T47D (cell line): ENCODE measurements at regions not wholly inside any gene's neighbourhood (a gene's known extent, or its start where the extent isn't known, plus 50 kb on each side); places are given as distances from the start of the nearest gene placed in this dataset.

Source experiments
- DNase-seq, 2 experiments: peaks; one replicate each; pipeline versions ENCODE4 v3.0.0 to v3.0.0-alpha.2; 2011 to 2012; ENCODE audit warnings: low read depth in 1 of 2, low spot score in 1 of 2
- JUND ChIP-seq: IDR thresholded peaks from 2 replicates; pipeline ENCODE4 v1.6.1; 2012; ENCODE audit warnings: low read depth
- in situ Hi-C: cut with HindIII; loops from 2 replicates; pipeline ENCODE4 v1.10.0; 2016; ENCODE audit warnings: low sequenced_read_pairs, low pct_unique_long_range_greater_than_20kb

DNA sequence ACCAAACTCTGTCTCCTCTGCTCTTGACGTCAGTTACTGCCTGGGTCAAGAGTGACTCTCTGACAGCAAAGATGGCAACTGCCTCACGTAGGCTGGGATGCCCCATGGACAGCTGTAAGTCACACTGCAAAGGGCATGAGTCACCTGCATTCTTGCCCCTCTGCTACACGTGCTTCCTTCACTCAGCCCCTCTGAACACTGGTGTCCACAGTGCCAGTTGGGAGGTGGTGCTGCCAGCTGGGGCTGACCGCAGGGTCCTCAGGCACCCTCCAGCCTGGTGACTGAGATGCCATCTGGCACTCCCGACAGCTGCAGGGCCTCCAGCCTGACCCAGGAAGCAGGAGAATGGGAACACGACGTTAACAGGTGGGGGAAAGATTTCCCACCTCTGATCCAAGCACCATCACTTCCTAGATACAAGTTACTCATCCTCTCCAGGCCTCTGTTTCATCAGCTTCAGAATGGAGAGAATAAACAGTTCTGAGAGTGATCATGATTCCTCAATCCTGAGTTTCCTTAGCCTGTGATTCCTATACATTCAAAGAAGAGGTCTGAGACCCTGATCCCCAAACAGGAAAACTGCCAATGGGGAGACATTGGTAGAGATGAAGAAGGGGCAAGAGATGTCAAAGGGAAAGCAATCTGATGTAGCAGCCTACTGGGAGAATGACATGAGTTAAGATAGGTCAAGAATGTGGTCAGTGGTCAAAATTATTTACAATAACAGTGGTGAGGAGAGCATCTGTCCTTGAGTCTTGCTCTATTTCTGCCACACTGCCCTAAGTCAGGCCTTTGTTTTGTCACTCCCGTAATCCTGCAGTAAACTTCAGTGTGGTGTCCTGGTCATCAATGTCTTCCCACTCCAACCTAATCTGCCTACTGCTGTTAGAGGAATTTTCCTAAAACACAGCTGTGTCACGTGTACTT, 86.1 kb upstream of the BCL6 start:
- in situ Hi-C loops = no loop called here
- no peak for DNase-seq
- no peak for TF ChIP-seq JUND

DNA sequence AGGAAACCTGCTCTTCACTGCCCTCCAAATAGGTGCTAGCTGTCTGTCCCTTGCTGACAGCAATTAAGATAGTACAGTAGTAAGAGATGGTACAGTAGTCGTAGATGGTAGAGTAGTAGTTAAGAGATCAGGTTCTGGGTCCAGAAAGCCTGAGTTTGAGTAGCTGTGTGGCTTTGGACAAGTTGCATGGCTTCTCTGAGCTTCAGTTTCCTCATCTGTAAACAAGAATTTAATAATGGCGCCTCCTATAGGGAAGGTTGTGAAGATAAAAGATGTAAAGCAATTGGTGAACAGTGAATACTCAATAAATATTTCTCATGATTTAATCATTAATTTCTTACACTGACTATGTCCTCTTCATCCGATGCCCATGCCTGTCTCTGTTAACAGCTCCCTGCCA, 86.9 kb upstream of the BCL6 start:
- no peak for TF ChIP-seq JUND
- in situ Hi-C loops = no loop called here
- DNase-seq = no peak

DNA sequence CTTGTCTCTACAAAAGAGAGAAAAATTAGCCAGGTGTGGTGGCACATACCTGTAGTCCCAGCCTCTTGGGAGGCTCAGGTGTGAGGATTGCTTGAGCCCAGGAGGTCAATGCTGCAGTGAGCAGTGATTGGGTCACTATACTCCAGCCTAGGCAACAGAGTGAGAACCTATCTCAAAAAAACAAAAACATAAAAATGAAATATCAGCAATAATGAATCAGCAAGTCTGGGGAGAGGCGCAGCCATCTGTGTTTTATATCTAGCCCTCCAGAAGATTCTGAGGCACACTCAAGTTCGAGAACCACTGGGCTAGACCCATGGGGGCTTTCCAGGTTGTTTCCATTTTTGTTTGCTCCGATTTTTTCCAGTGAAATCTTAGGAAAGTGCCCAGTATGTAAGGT, 88.1 kb upstream of the BCL6 start:
- no peak for TF ChIP-seq JUND
- no peak for DNase-seq
- in situ Hi-C loops = no loop called here

DNA sequence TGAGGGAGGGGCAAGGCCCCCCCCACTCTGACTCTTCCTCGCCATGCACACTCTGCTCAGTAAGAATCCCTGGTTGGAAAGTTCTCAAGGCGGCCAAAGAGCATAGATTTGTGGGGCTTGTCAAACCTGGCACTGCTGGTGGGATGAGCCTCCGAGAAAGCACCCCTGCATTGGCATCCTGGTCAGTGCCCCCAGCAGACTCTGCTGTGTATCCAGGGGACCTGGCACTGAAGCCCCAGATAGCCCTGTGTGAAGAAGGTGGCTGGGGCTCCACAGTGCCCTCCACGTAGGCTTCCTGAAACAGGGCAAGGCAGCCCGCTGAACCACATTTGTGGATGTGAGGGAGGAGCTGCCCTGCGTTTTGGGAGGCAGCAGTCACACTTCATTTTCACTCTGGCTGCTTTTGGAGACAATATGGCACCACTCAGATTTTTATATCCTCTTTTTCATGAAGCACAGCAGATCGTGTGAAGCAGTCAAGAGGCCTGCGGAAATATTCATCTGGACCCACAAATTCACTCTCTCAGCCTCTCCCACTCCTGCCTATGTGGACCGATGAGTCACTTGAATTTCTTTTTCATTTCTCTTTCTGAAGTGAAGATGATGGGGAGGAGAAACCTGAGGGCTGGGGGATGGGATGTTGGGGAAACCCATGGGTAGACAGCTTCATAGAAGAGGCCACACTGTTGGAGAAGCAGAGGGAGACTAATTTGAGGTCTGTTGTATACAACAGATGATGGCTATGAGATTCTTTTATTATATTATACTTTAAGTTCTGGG, 88.7 kb upstream of the BCL6 start:
- in situ Hi-C loops = no loop called here
- TF ChIP-seq JUND = no peak
- DNase-seq = no peak

DNA sequence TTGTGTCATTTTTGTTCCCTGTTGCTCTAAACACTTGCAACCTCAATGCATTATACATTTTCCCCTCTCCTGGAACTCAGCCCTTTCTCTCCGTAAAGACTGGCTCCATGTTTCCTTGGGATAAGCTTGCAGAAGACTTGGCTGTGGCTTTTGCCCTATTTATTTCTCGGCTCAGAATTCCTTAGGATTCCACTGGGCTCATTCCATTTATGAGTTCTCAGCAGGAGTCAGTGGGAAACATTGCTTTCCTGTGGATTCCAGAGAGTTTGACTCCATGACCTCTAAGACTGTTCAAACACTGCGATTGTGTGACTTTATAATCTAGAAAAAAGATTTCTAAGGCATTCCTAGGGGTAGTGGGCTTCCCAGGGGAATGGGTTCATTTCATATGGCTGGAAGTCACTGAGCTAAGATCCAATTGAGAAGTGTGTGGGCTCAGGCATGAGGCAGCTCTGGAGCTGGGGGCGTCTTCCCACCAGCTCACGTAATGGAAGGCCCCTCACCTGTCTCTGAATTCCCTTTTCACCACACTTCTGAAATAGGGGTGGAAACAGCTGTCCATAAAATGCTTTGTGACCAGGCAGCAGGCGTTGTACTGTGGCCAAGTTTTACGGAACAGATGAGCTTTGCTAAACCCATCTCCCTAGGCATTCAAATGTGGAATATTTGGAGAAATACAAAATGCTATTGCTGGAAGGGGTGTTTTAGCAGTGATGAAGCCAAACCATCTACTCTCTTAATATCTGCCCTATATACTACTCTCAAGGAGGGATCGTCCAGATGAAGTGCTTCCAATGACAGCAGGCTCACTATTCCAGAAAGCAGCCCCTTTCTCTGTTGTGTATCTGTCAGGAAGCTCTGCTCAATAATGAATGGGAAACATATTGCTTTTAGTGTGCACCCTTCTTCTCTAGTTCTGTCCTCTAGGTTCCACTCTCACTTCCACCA, 91.8 kb upstream of the BCL6 start:
- TF ChIP-seq JUND = no peak
- in situ Hi-C loops = no loop called here
- DNase-seq = no peak

DNA sequence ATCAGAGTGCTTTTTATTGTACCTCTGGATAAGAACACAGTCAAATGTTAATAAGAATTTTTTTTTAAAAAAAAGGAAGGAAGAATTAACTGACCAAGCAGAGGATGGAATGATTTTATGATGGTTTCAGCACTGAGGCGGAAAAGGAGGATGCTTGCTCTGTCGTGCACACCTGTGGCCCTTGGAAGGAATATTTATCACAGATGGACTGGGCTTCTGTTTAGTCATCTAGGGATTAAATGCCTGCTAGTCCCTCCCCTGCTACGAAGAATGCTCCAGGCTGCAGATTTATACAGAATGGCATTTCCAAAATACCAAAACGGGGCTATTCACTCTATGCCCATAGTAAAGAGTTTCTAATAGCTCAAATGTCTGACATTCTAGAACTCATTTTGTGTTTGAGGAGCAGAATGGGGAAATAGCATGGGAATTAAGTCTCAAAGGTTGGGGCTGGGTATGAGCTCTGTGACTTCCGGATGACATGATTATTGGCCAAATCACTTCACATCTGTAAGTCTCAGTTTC, 92.8 kb upstream of the BCL6 start:
- in situ Hi-C loops = no loop called here
- no peak for DNase-seq
- TF ChIP-seq JUND = no peak

DNA sequence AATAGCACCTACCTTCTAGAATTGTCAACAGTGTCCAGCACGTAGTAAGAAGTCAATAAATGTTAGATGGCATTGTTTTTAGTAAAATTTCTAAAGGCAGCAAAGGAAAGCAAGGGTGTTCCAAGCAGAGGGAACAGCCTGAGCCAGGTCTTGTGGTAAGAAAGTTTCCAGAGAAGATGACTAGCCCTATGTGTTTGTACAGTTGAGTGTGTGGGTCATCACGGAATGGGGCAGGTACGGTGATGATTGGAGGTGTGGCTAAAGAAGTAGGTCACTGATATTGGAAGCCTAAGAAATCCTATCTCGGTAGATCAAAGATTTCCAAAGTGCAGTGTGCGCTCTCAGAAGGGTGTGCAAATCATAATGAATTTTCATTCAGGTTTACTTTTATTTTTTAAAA, 94.2 kb upstream of the BCL6 start:
- TF ChIP-seq JUND = no peak
- no peak for DNase-seq
- in situ Hi-C loops = no loop called here

DNA sequence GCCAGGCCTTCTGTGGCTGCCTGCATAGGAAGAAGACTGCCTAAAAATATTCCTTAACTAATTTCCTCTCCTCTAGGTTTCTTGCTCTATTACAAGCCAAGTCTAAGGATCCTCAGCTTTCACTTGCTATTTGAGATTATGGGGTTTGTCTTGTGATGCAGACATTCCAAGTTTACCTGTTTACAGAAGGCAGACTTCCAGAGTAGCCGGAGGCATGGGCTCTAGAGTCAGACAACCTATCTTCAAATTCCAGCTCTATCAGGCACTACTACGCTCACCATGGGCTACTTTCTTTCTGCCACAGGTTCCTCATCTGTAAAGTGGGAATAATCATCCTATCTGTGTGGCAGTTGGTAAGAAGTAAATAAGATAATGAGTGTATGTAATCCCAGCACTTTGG, 95.6 kb upstream of the BCL6 start:
- DNase-seq = peak in 1 of 2 experiments; percentile 15
- no peak for TF ChIP-seq JUND
- in situ Hi-C loops = no loop called here

DNA sequence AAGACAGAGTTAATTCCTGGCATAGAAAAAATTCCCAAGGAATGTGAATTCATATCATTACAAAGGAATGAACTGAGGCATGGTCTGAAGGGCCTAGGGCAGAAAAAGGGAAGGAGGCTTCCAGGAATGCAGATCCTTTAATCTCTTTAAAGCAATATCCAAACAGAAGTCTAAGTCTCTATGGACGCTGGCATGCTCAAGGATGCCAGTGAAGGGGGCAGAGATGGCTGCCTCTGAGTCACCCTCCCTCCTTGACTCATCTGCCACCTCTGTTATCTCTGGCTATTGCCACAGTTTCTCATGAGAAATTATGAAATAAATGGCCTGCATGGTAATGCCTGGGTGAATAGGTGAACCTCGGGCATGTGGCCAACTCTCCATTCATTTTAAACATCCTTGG, 96.3 kb upstream of the BCL6 start:
- TF ChIP-seq JUND = no peak
- in situ Hi-C loops = no loop called here
- peak in 1 of 2 experiments; percentile 26 for DNase-seq

DNA sequence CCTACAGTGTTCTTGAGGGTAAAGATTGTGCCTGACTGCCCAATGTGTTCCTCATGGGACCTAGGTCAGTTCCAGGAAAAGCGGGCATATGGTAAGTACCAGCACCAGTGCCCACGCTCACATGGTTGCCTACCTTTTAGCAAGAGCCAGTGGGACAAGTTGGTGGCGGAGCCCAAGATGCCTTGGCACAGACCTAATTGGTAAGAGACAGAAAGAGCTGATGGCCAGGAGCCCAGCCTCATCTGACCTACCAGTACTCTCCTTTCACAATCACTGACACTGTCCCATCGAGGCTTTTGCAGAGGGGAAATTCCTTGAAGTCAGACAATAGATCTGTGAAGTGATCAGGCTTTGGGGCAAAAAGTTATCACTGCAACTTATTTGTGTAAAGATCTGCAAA, 98.4 kb upstream of the BCL6 start:
- no peak for DNase-seq
- in situ Hi-C loops = no loop called here
- TF ChIP-seq JUND = no peak

DNA sequence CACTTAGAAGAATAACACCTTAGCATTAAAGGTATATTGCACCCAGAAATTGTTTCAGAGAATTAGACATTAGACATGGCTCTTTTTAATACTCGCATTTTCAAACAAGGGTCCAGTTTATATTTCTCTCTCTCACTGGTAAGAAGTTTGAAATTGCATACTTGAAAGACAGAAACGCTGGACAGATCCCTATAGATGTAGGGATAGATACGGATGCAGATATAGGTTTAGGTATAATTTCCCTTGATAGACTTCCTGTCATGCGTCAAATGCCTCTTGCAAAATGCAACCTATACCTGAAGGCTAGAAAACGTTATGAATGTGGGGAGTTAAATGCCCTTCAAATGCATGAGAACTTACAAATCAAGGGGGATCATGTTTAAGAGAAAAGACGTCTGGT, 99.4 kb upstream of the BCL6 start:
- DNase-seq = no peak
- in situ Hi-C loops = no loop called here
- no peak for TF ChIP-seq JUND

DNA sequence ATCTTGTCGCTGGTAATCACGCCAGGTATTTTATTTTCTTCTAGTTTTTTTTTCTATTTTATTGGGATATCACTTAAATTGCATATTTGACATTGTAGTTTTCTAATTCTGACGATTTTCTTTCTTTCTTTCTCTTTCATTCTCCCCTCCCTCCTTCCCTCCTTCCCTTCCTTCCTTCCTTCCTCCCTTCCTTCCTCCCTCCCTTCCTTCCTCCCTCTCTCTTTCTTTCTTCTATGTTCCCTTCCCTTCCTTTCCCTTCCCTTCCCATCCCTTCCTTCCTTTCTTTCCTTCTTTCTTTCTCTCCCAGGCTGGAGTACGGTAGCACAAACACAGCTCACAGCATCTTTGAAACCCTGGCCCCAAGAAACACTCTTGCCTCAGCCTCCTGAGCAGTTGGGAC, 100.6 kb upstream of the BCL6 start:
- no peak for DNase-seq
- in situ Hi-C loops = no loop called here
- no peak for TF ChIP-seq JUND
